DMS 273 (cell line): ENCODE measurements at regions not wholly inside any gene's neighbourhood (a gene's known extent, or its start where the extent isn't known, plus 50 kb on each side); places are given as distances from the start of the nearest gene placed in this dataset.
"Not testable (repeated sequence)": the region's sequence is repeated elsewhere in the genome, so short reads cannot be mapped to it uniquely, and the experiment has no call there.

ENCODE experiments used
- DNase-seq: peaks from one replicate; lab custom pipeline; 2025; ENCODE audit not compliant: unreplicated experiment; lab: John Stamatoyannopoulos, UW

- DNase-seq = no peak
Observed at GRCh38 chr13:60701895-60702294, 304.9 kb downstream of the TDRD3 start.

GRCh38 chr13:60700994-60701393 lies 304.0 kb downstream of the TDRD3 start:
- no peak for DNase-seq

GRCh38 chr13:60699636-60700035 lies 302.6 kb downstream of the TDRD3 start:
- no peak for DNase-seq

GRCh38 chr13:60696602-60697001 lies 299.6 kb downstream of the TDRD3 start:
- DNase-seq = no peak

- DNase-seq = no peak
Observed at GRCh38 chr13:60691268-60691667, 294.2 kb downstream of the TDRD3 start.

GRCh38 chr13:60690604-60691003 lies 293.6 kb downstream of the TDRD3 start:
- no peak for DNase-seq

GRCh38 chr13:60689571-60689970 lies 292.6 kb downstream of the TDRD3 start:
- no peak for DNase-seq

GRCh38 chr13:60689076-60689475 lies 292.1 kb downstream of the TDRD3 start:
- DNase-seq = no peak

GRCh38 chr13:60679928-60680694 lies 283.1 kb downstream of the TDRD3 start:
- no peak for DNase-seq

- DNase-seq = no peak
Observed at GRCh38 chr13:60679131-60679530, 282.1 kb downstream of the TDRD3 start.

- no peak for DNase-seq
Observed at GRCh38 chr13:60671386-60671785, 274.4 kb downstream of the TDRD3 start.

GRCh38 chr13:60663788-60664187 lies 266.8 kb downstream of the TDRD3 start:
- no peak for DNase-seq

- no peak for DNase-seq
Observed at GRCh38 chr13:60662595-60662994, 265.6 kb downstream of the TDRD3 start.

GRCh38 chr13:60661521-60661920 lies 264.5 kb downstream of the TDRD3 start:
- peak; percentile 64 for DNase-seq

- DNase-seq = not testable (repeated sequence)
Observed at GRCh38 chr13:60657586-60657985, 260.6 kb downstream of the TDRD3 start.

GRCh38 chr13:60655256-60655655 lies 258.2 kb downstream of the TDRD3 start:
- no peak for DNase-seq

- DNase-seq = peak; percentile 27
Observed at GRCh38 chr13:60654415-60654814, 257.4 kb downstream of the TDRD3 start.

GRCh38 chr13:60647547-60647946 lies 250.5 kb downstream of the TDRD3 start:
- no peak for DNase-seq

- no peak for DNase-seq
Observed at GRCh38 chr13:60646620-60647019, 249.6 kb downstream of the TDRD3 start.

GRCh38 chr13:60645676-60646075 lies 248.7 kb downstream of the TDRD3 start:
- DNase-seq = no peak

- DNase-seq = no peak
Observed at GRCh38 chr13:60642552-60642951, 245.5 kb downstream of the TDRD3 start.

GRCh38 chr13:60629158-60629557 lies 232.1 kb downstream of the TDRD3 start:
- DNase-seq = no peak

GRCh38 chr13:60627071-60627686 lies 230.2 kb downstream of the TDRD3 start:
- DNase-seq = peak; percentile 67
